ENCODE measurements at regions not wholly inside any gene's neighbourhood (a gene's known extent, or its start where the extent isn't known, plus 50 kb on each side); places are given as distances from the start of the nearest gene placed in this dataset.

DNA sequence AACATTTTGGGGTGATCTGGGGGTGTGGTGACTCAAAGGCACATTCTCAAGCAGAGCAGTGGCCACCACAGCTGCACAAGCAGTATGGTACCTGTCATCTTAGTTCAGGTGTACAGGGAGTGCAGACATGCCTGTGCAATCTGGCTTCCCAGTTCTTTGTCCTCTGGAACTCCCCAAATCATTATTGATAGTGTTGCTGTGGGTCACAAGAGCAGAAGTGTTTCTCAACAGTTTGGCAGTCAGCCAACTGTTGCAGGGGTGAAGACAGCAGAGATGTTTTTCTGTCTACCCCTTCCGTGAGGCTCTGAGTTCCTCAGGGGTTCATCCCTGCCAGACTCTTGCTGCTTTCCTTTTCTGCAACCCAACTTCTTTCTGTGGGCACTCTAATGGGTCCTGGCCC is 206.5 kb upstream of the ZSWIM2 start:
- TF ChIP-seq, protein P1, sequence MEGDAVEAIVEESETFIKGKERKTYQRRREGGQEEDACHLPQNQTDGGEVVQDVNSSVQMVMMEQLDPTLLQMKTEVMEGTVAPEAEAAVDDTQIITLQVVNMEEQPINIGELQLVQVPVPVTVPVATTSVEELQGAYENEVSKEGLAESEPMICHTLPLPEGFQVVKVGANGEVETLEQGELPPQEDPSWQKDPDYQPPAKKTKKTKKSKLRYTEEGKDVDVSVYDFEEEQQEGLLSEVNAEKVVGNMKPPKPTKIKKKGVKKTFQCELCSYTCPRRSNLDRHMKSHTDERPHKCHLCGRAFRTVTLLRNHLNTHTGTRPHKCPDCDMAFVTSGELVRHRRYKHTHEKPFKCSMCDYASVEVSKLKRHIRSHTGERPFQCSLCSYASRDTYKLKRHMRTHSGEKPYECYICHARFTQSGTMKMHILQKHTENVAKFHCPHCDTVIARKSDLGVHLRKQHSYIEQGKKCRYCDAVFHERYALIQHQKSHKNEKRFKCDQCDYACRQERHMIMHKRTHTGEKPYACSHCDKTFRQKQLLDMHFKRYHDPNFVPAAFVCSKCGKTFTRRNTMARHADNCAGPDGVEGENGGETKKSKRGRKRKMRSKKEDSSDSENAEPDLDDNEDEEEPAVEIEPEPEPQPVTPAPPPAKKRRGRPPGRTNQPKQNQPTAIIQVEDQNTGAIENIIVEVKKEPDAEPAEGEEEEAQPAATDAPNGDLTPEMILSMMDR (IDR thresholded peaks at IDR 0.05), result no peak
- no peak for TF ChIP-seq POLR2A (IDR thresholded peaks at IDR 0.05)

Measured in body of pancreas (tissue), 4 donors.